GM12864 (cell line): ENCODE measurements at regions not wholly inside any gene's neighbourhood (a gene's known extent, or its start where the extent isn't known, plus 50 kb on each side); places are given as distances from the start of the nearest gene placed in this dataset.
"Not testable (repeated sequence)": the region's sequence is repeated elsewhere in the genome, so short reads cannot be mapped to it uniquely, and the experiment has no call there.

Source experiments
- DNase-seq: peaks from one replicate; pipeline ENCODE4 v3.0.0-alpha.2; 2011; ENCODE audit warnings: low read depth
- H3K4me3 ChIP-seq: 2 replicates; pipeline ENCODE4 v1.5.1; 2011; ENCODE audit warnings: mild to moderate bottlenecking, low read depth, low read length, control low read depth
- TF ChIP-seq, protein P1 (sequence below): IDR thresholded peaks from 2 replicates; pipeline ENCODE4 v1.5.1; 2011; ENCODE audit warnings: low read depth, mild to moderate bottlenecking, moderate library complexity, low read length, control low read depth, inconsistent platforms; ENCODE audit errors: missing control alignments

DNA sequence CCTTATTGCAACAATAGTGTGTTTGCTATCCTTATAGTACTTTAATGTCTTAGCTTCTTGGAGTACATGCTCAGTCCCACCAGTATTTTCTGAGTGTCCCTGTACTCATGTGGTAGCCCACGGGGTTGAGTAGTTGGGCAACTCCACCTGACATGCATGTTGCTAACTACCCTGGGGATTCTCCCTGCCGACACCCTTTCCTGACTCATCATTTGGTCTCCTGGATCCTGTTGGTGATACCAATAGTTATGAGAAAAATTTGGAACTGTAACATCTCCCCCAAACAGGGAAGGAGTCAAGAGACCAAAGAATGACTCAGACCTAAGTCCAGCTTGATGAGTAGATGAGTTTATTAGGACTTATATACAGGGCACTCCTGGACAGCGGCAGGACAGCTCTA, 101.6 kb downstream of the BRMS1L start:
- DNase-seq = no peak
- H3K4me3 ChIP-seq = no peak overlapping the region
- TF ChIP-seq, protein P1, sequence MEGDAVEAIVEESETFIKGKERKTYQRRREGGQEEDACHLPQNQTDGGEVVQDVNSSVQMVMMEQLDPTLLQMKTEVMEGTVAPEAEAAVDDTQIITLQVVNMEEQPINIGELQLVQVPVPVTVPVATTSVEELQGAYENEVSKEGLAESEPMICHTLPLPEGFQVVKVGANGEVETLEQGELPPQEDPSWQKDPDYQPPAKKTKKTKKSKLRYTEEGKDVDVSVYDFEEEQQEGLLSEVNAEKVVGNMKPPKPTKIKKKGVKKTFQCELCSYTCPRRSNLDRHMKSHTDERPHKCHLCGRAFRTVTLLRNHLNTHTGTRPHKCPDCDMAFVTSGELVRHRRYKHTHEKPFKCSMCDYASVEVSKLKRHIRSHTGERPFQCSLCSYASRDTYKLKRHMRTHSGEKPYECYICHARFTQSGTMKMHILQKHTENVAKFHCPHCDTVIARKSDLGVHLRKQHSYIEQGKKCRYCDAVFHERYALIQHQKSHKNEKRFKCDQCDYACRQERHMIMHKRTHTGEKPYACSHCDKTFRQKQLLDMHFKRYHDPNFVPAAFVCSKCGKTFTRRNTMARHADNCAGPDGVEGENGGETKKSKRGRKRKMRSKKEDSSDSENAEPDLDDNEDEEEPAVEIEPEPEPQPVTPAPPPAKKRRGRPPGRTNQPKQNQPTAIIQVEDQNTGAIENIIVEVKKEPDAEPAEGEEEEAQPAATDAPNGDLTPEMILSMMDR = no peak

DNA sequence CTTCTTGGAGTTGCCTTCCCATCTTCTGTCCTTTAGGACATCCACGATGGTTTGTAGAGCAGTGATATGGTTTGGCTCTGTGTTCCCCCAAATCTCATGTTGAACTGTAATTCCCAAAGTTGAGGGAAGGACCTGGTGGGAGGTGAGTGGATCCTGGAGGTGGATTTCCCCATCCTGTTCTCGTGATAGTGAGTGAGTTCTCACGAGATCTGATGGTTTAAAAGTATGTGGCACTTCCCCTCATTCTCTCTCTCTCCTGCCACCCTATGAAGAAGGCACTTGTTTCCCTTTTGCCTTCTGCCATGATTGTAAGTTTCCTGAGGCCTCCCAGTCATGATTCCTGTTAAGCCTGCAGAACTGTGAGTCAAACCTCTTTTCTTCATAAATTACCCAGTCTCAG, 99.2 kb downstream of the BRMS1L start:
- TF ChIP-seq, protein P1 = no peak
- H3K4me3 ChIP-seq = no peak overlapping the region
- no peak for DNase-seq

DNA sequence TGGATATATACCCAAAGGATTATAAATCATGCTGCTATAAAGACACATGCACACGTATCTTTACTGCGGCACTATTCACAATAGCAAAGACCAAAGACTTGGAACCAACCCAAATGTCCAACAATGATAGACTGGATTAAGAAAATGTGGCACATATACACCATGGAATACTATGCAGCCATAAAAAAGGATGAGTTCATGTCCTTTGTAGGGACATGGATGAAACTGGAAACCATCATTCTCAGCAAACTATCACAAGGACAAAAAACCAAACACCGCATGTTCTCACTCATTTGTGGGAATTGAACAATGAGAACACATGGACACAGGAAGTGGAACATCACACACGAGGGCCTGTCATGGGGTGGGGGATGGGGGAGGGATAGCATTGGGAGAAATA, 96.5 kb downstream of the BRMS1L start:
- H3K4me3 ChIP-seq, DNase-seq: not testable (repeated sequence)

DNA sequence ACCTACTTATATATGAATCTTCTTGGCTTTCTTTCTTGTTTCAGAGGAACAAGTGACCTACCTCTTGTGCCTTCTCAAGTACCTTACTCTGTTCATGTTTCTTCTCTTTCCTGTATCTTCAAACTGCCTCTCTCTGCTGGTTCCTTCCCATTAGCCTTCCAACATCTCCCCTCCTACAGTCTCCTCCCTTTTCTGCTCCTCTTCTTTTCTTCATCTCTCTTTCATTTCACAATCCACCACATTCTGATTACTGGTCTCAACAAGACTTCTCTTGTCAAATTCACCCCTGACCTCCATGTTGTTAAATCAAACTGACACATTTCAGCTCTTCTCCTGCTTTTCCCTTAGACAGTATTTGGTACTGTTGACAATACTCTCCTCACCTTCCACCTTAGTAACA, 95.6 kb downstream of the BRMS1L start:
- H3K4me3 ChIP-seq = no peak overlapping the region
- TF ChIP-seq, protein P1 = no peak
- DNase-seq = no peak
